Common myeloid progenitor, CD34-positive (primary cell): ENCODE measurements at regions not wholly inside any gene's neighbourhood (a gene's known extent, or its start where the extent isn't known, plus 50 kb on each side); places are given as distances from the start of the nearest gene placed in this dataset.

ENCODE experiments used
- CTCF ChIA-PET: fragments of 350-600 bp; sonication (Branson Sonifier 250); formaldehyde crosslinking; loops from one replicate; lab custom pipeline; 2021; ENCODE audit warnings: antibody characterized with exemption; lab: Charles Lee
- POLR2A ChIA-PET: fragments of 350-600 bp; sonication (Branson Sonifier 250); formaldehyde crosslinking; loops from one replicate; lab custom pipeline; 2021; ENCODE audit warnings: antibody characterized with exemption; lab: Charles Lee
- DNase-seq, 3 donors: peaks; one replicate each; pipeline versions ENCODE4 v3.0.0 to v3.0.0-alpha.2; 2013
- H3K27ac ChIP-seq, 2 experiments: 1 replicate in 1 of 2; 2 replicates in 1 of 2; pipeline ENCODE4 v1.7.0; 2013; ENCODE audit warnings: inconsistent platforms in 2 of 2, low read length in 2 of 2, mild to moderate bottlenecking in 2 of 2, low read depth in 1 of 2, moderate library complexity in 1 of 2; ENCODE audit not compliant: severe bottlenecking in 2 of 2, insufficient read depth in 1 of 2, poor library complexity in 1 of 2
- H3K27me3 ChIP-seq, 5 experiments: replicated peaks in 2 of 5; 1 replicate in 3 of 5; 2 replicates in 2 of 5; pipeline versions ENCODE4 v1.6.1 to v1.7.0; 2013; ENCODE audit warnings: low read length in 4 of 5, mild to moderate bottlenecking in 2 of 5, moderate library complexity in 2 of 5, inconsistent platforms in 1 of 5; ENCODE audit not compliant: insufficient read depth in 5 of 5, control insufficient read depth in 4 of 5
- H3K36me3 ChIP-seq, 4 experiments: 1 replicate in 2 of 4; 2 replicates in 2 of 4; pipeline versions ENCODE4 v1.6.1 to v1.7.0; 2013; ENCODE audit warnings: low read length in 3 of 4, control low read depth in 1 of 4, mild to moderate bottlenecking in 1 of 4; ENCODE audit not compliant: control insufficient read depth in 4 of 4, insufficient read depth in 4 of 4
- H3K4me1 ChIP-seq, 4 experiments: 1 replicate in 3 of 4; 2 replicates in 1 of 4; pipeline versions ENCODE4 v1.6.1 to v1.7.1; 2013; ENCODE audit warnings: low read length in 3 of 4, mild to moderate bottlenecking in 3 of 4, control low read depth in 1 of 4, inconsistent platforms in 1 of 4, moderate library complexity in 1 of 4; ENCODE audit not compliant: control insufficient read depth in 4 of 4, insufficient read depth in 4 of 4; ENCODE audit errors: control extremely low read depth in 1 of 4
- H3K4me3 ChIP-seq, 7 experiments: 1 replicate in 4 of 7; 2 replicates in 3 of 7; pipeline versions ENCODE4 v1.5.1 to v1.7.0; 2013; ENCODE audit warnings: mild to moderate bottlenecking in 7 of 7, low read length in 6 of 7, moderate library complexity in 6 of 7, inconsistent platforms in 2 of 7, low read depth in 2 of 7, control low read depth in 1 of 7; ENCODE audit not compliant: insufficient read depth in 4 of 7, control insufficient read depth in 1 of 7; ENCODE audit errors: extremely low read depth in 1 of 7
- H3K9me3 ChIP-seq, 5 experiments: 1 replicate in 4 of 5; 2 replicates in 1 of 5; pipeline versions ENCODE4 v1.6.1 to v1.7.1; 2013; ENCODE audit warnings: low read length in 4 of 5, mild to moderate bottlenecking in 2 of 5, inconsistent platforms in 1 of 5, low read depth in 1 of 5, moderate library complexity in 1 of 5; ENCODE audit not compliant: control insufficient read depth in 4 of 5, insufficient read depth in 2 of 5; ENCODE audit errors: control extremely low read depth in 1 of 5
- WGBS: methylation state at CpG from one replicate; pipeline ENCODE4 v1.1.5; 2013; ENCODE audit not compliant: insufficient coverage; 5-methylcytosine and 5-hydroxymethylcytosine counted together

DNA sequence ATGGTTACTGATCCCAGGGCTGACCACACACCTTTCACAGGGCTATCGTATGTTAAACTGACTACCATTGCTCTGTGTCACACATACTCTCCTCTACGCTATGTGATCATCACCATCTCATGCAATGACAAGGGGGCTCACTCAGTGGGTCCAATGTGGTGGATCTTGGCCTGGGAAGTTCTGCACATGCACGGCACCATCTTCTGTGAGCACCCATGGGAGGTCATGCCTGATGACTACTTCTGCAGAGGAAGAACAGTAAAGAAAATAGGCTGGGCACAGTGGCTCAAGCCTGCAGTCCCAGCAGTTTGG is 60.0 kb upstream of the FOXD3 start:
- Histone ChIP-seq H3K27me3 (peaks cover 0 to 2% (median 0%) of the 10 kb centered on the region in 5 experiments), H3K27ac (no peak overlapping the region), H3K4me3 (no peak overlapping the region), H3K4me1 (no peaks in the 10 kb centered on the region), H3K9me3 (no peaks in the 10 kb centered on the region), H3K36me3 (no peaks in the 10 kb centered on the region)
- 96% methylated on average over 3 of the region's 3 CpGs for WGBS
- CTCF ChIA-PET, result no interaction called here
- POLR2A ChIA-PET, result no interaction called here
- DNase-seq, result no peak

DNA sequence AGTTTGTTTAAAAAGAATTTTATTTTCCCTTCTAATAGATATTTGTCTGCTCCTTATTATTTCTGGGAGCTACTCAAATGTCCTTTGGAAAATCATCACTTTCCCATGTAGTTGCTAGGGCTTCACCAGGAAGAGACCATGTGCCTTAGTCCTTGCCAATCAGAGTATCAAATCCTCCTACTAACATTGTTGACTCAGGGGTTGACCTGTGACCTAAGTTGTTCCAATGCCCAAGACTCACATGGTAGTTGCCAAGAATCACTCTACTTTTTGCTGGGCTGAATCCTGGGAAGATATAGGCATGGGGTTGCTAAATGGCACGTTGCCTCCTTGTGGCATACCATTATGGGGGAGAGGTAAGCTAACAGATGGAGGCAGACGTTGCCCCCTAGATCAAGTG is 58.2 kb upstream of the FOXD3 start:
- Histone ChIP-seq H3K4me1 (no peaks in the 10 kb centered on the region), H3K36me3 (no peaks in the 10 kb centered on the region), H3K27me3 (peaks cover 0 to 2% (median 0%) of the 10 kb centered on the region in 5 experiments), H3K4me3 (no peak overlapping the region), H3K27ac (no peak overlapping the region), H3K9me3 (no peaks in the 10 kb centered on the region)
- ChIA-PET POLR2A (no interaction called here), CTCF (no interaction called here)
- WGBS, result 86% methylated on average over 1 of the region's 2 CpGs
- DNase-seq, result no peak

DNA sequence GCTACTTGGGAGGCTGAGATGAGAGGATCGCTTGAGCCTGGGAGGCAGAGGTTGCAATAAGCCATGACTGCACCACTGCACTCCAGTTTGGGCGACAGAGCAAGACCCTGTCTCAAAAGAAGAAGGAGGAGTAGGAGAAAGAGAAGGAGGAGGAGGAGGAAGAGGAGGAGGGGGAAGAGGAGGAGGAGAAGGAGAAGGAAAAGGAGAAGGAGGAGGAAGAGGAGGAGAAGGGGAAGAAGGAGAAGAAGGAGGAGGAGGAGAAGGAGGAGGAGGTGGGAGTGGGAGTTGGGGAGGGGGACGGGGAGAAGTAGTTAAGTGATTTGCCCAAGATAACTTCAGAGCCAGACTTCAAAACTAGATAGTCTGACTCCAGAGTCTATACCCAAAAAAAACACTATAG is 55.5 kb upstream of the FOXD3 start:
- no peaks in the 10 kb centered on the region for H3K36me3 ChIP-seq
- H3K27ac ChIP-seq, result no peak overlapping the region
- H3K9me3 ChIP-seq, result no peaks in the 10 kb centered on the region
- WGBS, result 100% methylated on average over 1 of the region's 3 CpGs
- H3K4me3 ChIP-seq, result no peak overlapping the region
- H3K4me1 ChIP-seq, result no peaks in the 10 kb centered on the region
- DNase-seq, result no peak
- CTCF ChIA-PET, result interaction anchor here (1.4 kb wide), 1 partner anchor 57 kb away, joined by 3 read pairs; no protein-coding TSS in a partner anchor
- peaks cover 0 to 4% (median 0%) of the 10 kb centered on the region in 5 experiments for H3K27me3 ChIP-seq
- POLR2A ChIA-PET, result interaction anchor here (0.7 kb wide), 1 partner anchor 78 kb away, joined by 3 read pairs; no protein-coding TSS in a partner anchor

DNA sequence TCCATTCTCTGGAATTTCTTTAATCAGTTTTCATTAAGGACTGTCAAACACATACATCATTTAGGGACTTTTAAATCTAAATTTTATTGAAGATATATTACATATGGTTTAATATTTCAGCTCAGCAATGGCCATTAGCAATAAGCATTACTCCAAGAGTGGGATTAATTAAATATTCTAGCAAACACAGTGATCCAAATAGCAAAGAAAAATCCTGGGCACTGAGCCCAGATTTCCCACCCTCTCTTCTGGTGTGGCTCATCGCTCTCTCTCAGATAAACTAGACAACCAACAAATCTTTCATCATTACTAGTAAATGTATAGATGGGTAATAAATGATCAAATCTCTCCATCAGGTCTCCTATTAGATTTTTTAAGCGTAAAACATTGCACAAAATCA is 53.5 kb upstream of the FOXD3 start:
- no peak overlapping the region for H3K4me3 ChIP-seq
- peaks cover 0 to 4% (median 0%) of the 10 kb centered on the region in 5 experiments for H3K27me3 ChIP-seq
- ChIA-PET POLR2A (no interaction called here), CTCF (no interaction called here)
- H3K9me3 ChIP-seq, result no peaks in the 10 kb centered on the region
- no peak for DNase-seq
- H3K27ac ChIP-seq, result no peak overlapping the region
- no peaks in the 10 kb centered on the region for H3K36me3 ChIP-seq
- no CpG with 5 or more reads among the region's 2 CpGs for WGBS
- no peaks in the 10 kb centered on the region for H3K4me1 ChIP-seq

DNA sequence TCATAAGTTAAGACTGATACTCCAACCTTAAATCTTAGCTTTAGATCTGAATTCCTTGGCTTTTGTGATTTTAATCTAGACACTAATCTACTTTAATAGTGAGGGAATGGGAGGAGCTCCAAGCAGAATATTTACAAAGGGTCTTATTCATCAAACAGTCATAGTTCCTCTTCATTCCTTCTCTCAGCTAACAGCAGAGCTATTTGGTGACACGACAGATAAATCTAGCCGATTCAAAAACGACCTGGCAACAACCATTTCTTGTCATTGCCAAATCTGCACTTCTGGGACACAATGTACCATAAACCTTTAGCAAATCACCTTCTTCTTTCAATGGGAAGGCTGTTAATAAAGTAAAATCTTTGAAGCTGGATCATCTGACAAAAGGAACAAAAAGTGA is 52.8 kb upstream of the FOXD3 start:
- ChIA-PET CTCF (no interaction called here), POLR2A (no interaction called here)
- Histone ChIP-seq H3K9me3 (no peaks in the 10 kb centered on the region), H3K27me3 (peaks cover 0 to 4% (median 0%) of the 10 kb centered on the region in 5 experiments), H3K27ac (no peak overlapping the region), H3K36me3 (no peaks in the 10 kb centered on the region), H3K4me1 (no peaks in the 10 kb centered on the region), H3K4me3 (no peak overlapping the region)
- WGBS, result 72% methylated on average over 3 of the region's 3 CpGs
- DNase-seq, result no peak
